PC-9 (cell line): ENCODE measurements at regions not wholly inside any gene's neighbourhood (a gene's known extent, or its start where the extent isn't known, plus 50 kb on each side); places are given as distances from the start of the nearest gene placed in this dataset.

Experiments
- CTCF ChIP-seq: fragments of 200-600 bp; sonication (generic); conservative IDR thresholded peaks from 2 replicates; pipeline ENCODE4 v1.6.1; 2017; ENCODE audit warnings: mixed run types, antibody characterized with exemption, mild to moderate bottlenecking, moderate library complexity
- EZH2 ChIP-seq: fragments of 200-600 bp; sonication (generic); IDR thresholded peaks from 2 replicates; pipeline ENCODE4 v1.8.0; 2017; ENCODE audit warnings: antibody characterized with exemption, low read depth

GRCh38 chr22:48708558-48709245, 1119.0 kb downstream of the BRD1 start:
- TF ChIP-seq CTCF (no peak), EZH2 (no peak)
